ENCODE measurements at regions not wholly inside any gene's neighbourhood (a gene's known extent, or its start where the extent isn't known, plus 50 kb on each side); places are given as distances from the start of the nearest gene placed in this dataset.

DNA sequence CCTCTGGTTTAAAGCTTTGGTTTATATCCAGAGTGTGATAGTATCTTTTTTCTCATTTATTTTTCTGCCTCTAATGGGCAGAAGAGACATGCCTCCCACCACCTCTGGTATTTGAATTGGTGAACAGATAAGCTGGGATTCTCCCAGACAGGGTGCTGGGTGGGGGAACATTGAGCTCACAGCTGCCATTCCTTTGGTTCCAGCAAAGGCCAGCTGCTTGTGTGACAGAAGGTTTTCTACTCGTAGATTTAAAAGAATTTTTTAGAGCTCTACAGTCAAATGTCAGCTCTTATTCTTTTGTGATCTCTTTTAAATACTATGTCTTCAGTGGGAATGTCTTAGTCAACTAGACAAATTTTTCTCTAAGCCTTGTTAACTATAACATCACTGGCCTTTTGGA, 54.7 kb upstream of the ADAMTS16 start:
- no peaks in the 10 kb centered on the region for H3K27me3 ChIP-seq (ENCODE audit: insufficient read depth, low read length)
- no peak overlapping the region for H3K9ac ChIP-seq (ENCODE audit: low read depth, low read length)
- H3K4me1 ChIP-seq (ENCODE audit: insufficient read depth, low read length) = peaks cover 17% of the 10 kb centered on the region; the same call in 1 of the 2 replicates
- no peaks in the 10 kb centered on the region for H3K9me3 ChIP-seq (ENCODE audit: insufficient read depth, low read depth, low read length)
- no peaks in the 10 kb centered on the region for H3K36me3 ChIP-seq (ENCODE audit: insufficient read depth, low read depth, low read length)
- no peak overlapping the region for H3K27ac ChIP-seq (ENCODE audit: low read length)
- no peak overlapping the region for H3K4me3 ChIP-seq (ENCODE audit: low read length)

DNA sequence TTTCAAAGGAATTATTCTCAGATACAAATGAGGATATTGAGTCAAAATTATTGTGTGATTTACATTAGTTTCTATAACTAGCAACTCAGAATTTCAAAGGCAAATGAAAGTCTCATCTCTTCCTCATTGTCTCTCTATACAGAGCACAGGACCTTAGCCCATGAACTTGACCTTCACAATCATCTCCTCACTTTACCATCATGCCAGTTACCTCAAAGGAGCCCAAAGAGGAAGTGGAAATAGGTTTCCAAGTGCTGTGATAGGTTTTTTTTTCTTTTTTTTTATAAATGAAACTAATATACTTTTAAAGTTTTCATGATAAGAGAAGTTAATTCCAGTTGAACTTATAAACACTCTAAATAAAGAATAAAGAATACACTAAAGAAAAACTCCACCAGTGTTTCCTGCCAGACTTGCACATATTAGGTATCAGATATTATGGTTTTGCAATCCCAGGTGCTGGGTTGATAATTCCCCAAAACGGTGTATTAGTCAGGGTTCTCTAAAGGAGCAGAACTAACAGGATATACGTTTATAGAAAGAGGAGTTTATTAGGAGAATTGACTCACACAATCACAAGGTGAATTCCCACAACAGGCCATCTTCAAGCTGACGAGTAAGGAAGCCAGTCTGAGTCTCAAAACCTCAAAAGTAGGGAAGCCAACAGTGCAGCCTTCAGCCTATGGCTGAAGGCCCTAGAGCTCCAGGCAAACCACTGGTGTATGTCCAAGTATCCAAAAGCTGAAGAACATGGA, 50.1 kb upstream of the ADAMTS16 start:
- peaks cover 17% of the 10 kb centered on the region; the same call in 1 of the 2 replicates for H3K4me1 ChIP-seq (ENCODE audit: insufficient read depth, low read length)
- H3K36me3 ChIP-seq (ENCODE audit: insufficient read depth, low read depth, low read length) = no peaks in the 10 kb centered on the region
- no peak overlapping the region for H3K4me3 ChIP-seq (ENCODE audit: low read length)
- no peak overlapping the region for H3K27ac ChIP-seq (ENCODE audit: low read length)
- H3K9ac ChIP-seq (ENCODE audit: low read depth, low read length) = no peak overlapping the region
- H3K9me3 ChIP-seq (ENCODE audit: insufficient read depth, low read depth, low read length) = no peaks in the 10 kb centered on the region
- H3K27me3 ChIP-seq (ENCODE audit: insufficient read depth, low read length) = no peaks in the 10 kb centered on the region

Measured in iPS-20b (cell line).